GM19025 (cell line): ENCODE measurements at regions not wholly inside any gene's neighbourhood (a gene's known extent, or its start where the extent isn't known, plus 50 kb on each side); places are given as distances from the start of the nearest gene placed in this dataset.

Experiments
- ATAC-seq: cut with Tn5 transposase; IDR thresholded peaks from one replicate; pipeline ENCODE4 v1.9.1; 2021; ENCODE audit warnings: mild to moderate bottlenecking, low read depth, moderate library complexity; ENCODE audit not compliant: unreplicated experiment

- ATAC-seq: no peak
These were observed 136.3 kb upstream of the GATA6 start for GRCh38 chr18:22033085-22033484.

- ATAC-seq: no peak
These were observed 135.1 kb upstream of the GATA6 start for GRCh38 chr18:22034276-22034675.

- no peak for ATAC-seq
These were observed 128.9 kb upstream of the GATA6 start for GRCh38 chr18:22040533-22040932.

- ATAC-seq: no peak
These were observed 125.6 kb upstream of the GATA6 start for GRCh38 chr18:22043837-22044236.

- ATAC-seq: no peak
These were observed 124.7 kb upstream of the GATA6 start for GRCh38 chr18:22044474-22045220.

GRCh38 chr18:22045221-22045918, 124.0 kb upstream of the GATA6 start:
- ATAC-seq: no peak

GRCh38 chr18:22046473-22046872, 122.9 kb upstream of the GATA6 start:
- ATAC-seq: no peak

GRCh38 chr18:22047485-22047884, 121.9 kb upstream of the GATA6 start:
- ATAC-seq: no peak

GRCh38 chr18:22048221-22048620, 121.2 kb upstream of the GATA6 start:
- ATAC-seq: no peak

GRCh38 chr18:22048932-22049615, 120.3 kb upstream of the GATA6 start:
- no peak for ATAC-seq

- no peak for ATAC-seq
These were observed 116.8 kb upstream of the GATA6 start for GRCh38 chr18:22052405-22053105.

GRCh38 chr18:22055466-22056238, 113.7 kb upstream of the GATA6 start:
- no peak for ATAC-seq

- no peak for ATAC-seq
These were observed 112.4 kb upstream of the GATA6 start for GRCh38 chr18:22056950-22057349.

GRCh38 chr18:22057908-22058527, 111.4 kb upstream of the GATA6 start:
- no peak for ATAC-seq

GRCh38 chr18:22060361-22060760, 109.0 kb upstream of the GATA6 start:
- ATAC-seq: no peak

- ATAC-seq: no peak
These were observed 106.3 kb upstream of the GATA6 start for GRCh38 chr18:22063102-22063501.

- ATAC-seq: no peak
These were observed 105.7 kb upstream of the GATA6 start for GRCh38 chr18:22063672-22064071.

GRCh38 chr18:22064581-22064980, 104.8 kb upstream of the GATA6 start:
- ATAC-seq: no peak

- no peak for ATAC-seq
These were observed 104.1 kb upstream of the GATA6 start for GRCh38 chr18:22065311-22065710.

- ATAC-seq: no peak
These were observed 103.3 kb upstream of the GATA6 start for GRCh38 chr18:22066083-22066485.
